Smooth muscle cell (in vitro differentiated cells): ENCODE measurements at regions not wholly inside any gene's neighbourhood (a gene's known extent, or its start where the extent isn't known, plus 50 kb on each side); places are given as distances from the start of the nearest gene placed in this dataset.

Experiments used
- DNase-seq: peaks from one replicate; lab custom pipeline; 2025; ENCODE audit not compliant: unreplicated experiment; lab: John Stamatoyannopoulos, UW
- H2AFZ ChIP-seq: fragments of 200-600 bp; sonication (generic); 2 replicates; pipeline ENCODE4 v1.6.0; 2016; ENCODE audit warnings: antibody characterized with exemption, low read depth, mild to moderate bottlenecking
- H3F3A ChIP-seq: fragments of 200-600 bp; sonication (generic); 2 replicates; pipeline ENCODE4 v1.6.0; 2017; ENCODE audit warnings: antibody characterized with exemption, low read depth
- H3K27ac ChIP-seq: fragments of 200-600 bp; sonication (generic); 2 replicates; pipeline ENCODE4 v1.5.1; 2016; ENCODE audit warnings: low read depth, mild to moderate bottlenecking
- H3K27me3 ChIP-seq: fragments of 200-600 bp; sonication (generic); 2 replicates; pipeline ENCODE4 v1.6.1; 2016; ENCODE audit warnings: low read depth, mild to moderate bottlenecking
- H3K36me3 ChIP-seq: fragments of 200-600 bp; sonication (generic); 2 replicates; pipeline ENCODE4 v1.5.1; 2016; ENCODE audit warnings: low read depth
- H3K4me1 ChIP-seq: fragments of 200-600 bp; sonication (generic); 2 replicates; pipeline ENCODE4 v1.5.1; 2016; ENCODE audit warnings: low read depth
- H3K4me2 ChIP-seq: fragments of 200-600 bp; sonication (generic); 2 replicates; pipeline ENCODE4 v1.6.0; 2016; ENCODE audit warnings: mild to moderate bottlenecking
- H3K4me3 ChIP-seq: fragments of 200-600 bp; sonication (generic); 2 replicates; pipeline ENCODE4 v1.5.1; 2016; ENCODE audit warnings: mild to moderate bottlenecking
- H3K79me2 ChIP-seq: fragments of 200-600 bp; sonication (generic); 2 replicates; pipeline ENCODE4 v1.6.0; 2016; ENCODE audit warnings: low read depth, mild to moderate bottlenecking
- H3K9ac ChIP-seq: fragments of 200-600 bp; sonication (generic); 2 replicates; pipeline ENCODE4 v1.6.0; 2016; ENCODE audit warnings: low read depth
- H3K9me3 ChIP-seq: fragments of 200-600 bp; sonication (generic); replicated peaks from 2 replicates; pipeline ENCODE4 v1.5.1; 2016; ENCODE audit warnings: low read depth
- H4K20me1 ChIP-seq: fragments of 200-600 bp; sonication (generic); 2 replicates; pipeline ENCODE4 v1.6.0; 2016; ENCODE audit warnings: low read depth
- WGBS: methylation state at CpG from one replicate; pipeline ENCODE4 v1.1.7; 2016; ENCODE audit warnings: low lambda C conversion rate; 5-methylcytosine and 5-hydroxymethylcytosine counted together
- TF ChIP-seq, protein P1 (sequence below): fragments of 200-600 bp; sonication (generic); IDR thresholded peaks from 2 replicates; pipeline ENCODE4 v1.5.1; 2017; ENCODE audit warnings: borderline replicate concordance, mild to moderate bottlenecking, antibody characterized with exemption; ENCODE audit not compliant: insufficient read depth, poor library complexity, severe bottlenecking

DNA sequence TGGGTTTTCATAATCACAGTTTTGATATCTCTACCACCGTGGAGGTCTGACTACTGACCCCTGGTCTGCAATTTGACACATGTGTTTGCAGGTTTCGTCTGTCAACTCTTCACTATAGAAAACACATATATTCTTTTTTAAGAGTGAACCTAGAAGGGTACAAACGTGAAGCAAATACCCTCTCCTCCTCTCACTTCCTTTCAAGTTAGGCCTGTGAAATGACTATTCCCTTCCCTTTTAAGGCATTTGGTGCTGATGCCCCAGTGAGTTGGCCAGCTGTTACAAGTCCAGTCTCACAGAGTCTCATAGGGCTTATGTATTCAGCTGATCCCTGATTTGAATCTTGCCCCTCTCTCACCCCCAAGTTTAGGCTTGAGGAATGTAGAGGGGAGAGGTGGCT lies 742.0 kb upstream of the IGFBP3 start:
- no peak overlapping the region for H3K4me2 ChIP-seq
- no peak overlapping the region for H3K27ac ChIP-seq
- no peaks in the 10 kb centered on the region for H3K27me3 ChIP-seq
- H3K9ac ChIP-seq = no peak overlapping the region
- no peaks in the 10 kb centered on the region for H4K20me1 ChIP-seq
- no peak overlapping the region for H3K4me3 ChIP-seq
- peaks cover 4% of the 10 kb centered on the region for H3K4me1 ChIP-seq
- TF ChIP-seq, protein P1, sequence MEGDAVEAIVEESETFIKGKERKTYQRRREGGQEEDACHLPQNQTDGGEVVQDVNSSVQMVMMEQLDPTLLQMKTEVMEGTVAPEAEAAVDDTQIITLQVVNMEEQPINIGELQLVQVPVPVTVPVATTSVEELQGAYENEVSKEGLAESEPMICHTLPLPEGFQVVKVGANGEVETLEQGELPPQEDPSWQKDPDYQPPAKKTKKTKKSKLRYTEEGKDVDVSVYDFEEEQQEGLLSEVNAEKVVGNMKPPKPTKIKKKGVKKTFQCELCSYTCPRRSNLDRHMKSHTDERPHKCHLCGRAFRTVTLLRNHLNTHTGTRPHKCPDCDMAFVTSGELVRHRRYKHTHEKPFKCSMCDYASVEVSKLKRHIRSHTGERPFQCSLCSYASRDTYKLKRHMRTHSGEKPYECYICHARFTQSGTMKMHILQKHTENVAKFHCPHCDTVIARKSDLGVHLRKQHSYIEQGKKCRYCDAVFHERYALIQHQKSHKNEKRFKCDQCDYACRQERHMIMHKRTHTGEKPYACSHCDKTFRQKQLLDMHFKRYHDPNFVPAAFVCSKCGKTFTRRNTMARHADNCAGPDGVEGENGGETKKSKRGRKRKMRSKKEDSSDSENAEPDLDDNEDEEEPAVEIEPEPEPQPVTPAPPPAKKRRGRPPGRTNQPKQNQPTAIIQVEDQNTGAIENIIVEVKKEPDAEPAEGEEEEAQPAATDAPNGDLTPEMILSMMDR = no peak
- no peak for DNase-seq
- H3K79me2 ChIP-seq = no peaks in the 10 kb centered on the region
- H3K9me3 ChIP-seq = peaks cover 3% of the 10 kb centered on the region
- H3K36me3 ChIP-seq = no peaks in the 10 kb centered on the region
- peaks cover 4% of the 10 kb centered on the region for H3F3A ChIP-seq
- no peak overlapping the region for H2AFZ ChIP-seq
- 60% methylated on average over 3 of the region's 3 CpGs for WGBS

DNA sequence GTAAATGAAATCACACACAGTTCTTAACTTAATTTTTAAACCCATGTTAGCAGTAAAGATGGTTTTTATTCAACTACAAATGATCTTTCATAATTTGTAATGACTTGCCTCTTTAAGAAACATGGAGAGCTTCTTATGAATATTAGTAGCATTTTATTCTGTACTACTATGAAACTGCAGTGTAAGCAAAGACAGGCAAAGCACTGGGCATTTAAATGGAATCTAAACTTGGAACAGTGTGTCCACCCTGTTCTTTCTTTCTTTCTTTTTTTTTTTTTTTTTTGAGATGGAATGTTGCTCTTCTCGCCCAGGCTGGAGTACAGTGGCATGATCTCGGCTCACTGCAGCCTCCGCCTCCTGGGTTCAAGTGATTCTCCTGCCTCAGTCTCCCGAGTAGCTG lies 740.4 kb upstream of the IGFBP3 start:
- H3K4me1 ChIP-seq = peaks cover 4% of the 10 kb centered on the region
- H3K27ac ChIP-seq = peak overlapping the region; percentile 62
- no peaks in the 10 kb centered on the region for H3K9me3 ChIP-seq
- no peaks in the 10 kb centered on the region for H3K27me3 ChIP-seq
- no peak overlapping the region for H3K9ac ChIP-seq
- no peak overlapping the region for H2AFZ ChIP-seq
- H3K4me2 ChIP-seq = no peak overlapping the region
- no peak overlapping the region for H3K4me3 ChIP-seq
- no peaks in the 10 kb centered on the region for H4K20me1 ChIP-seq
- TF ChIP-seq, protein P1 = no peak
- peaks cover 4% of the 10 kb centered on the region for H3F3A ChIP-seq
- WGBS = 74% methylated on average over 4 of the region's 4 CpGs
- H3K79me2 ChIP-seq = no peaks in the 10 kb centered on the region
- no peaks in the 10 kb centered on the region for H3K36me3 ChIP-seq
- no peak for DNase-seq

DNA sequence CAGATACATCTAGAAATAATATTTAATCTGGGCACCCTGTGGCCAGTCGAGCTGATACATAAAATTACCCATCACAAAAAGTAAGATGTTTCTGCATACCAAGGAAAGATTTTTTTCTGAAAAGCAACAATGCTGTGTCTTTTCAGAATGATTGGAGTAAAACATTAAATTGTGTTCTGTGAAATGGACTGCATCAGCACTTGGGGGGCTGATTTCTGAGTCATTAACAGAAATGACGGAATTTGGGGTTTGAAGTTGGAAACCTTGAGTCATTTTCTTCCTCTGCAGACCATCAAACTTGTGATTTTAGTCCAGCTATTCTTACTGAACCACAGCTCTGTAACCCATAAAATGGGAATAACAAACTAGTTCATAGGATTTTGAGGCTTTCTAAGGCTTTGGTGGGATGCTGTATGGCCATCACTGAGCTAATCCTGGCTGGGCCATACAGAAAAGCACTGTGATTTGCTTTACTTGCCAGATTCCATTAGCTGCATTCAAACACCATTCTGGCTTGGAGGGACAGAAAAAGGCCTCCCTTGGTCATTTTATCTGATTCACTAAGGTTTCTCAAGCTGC lies 739.4 kb upstream of the IGFBP3 start:
- H3K79me2 ChIP-seq = no peaks in the 10 kb centered on the region
- H4K20me1 ChIP-seq = no peaks in the 10 kb centered on the region
- no peaks in the 10 kb centered on the region for H3K27me3 ChIP-seq
- H3K27ac ChIP-seq = peak overlapping the region; percentile 62
- no peak overlapping the region for H3K9ac ChIP-seq
- peak overlapping the region; percentile 10 for H3K4me2 ChIP-seq
- 66% methylated on average over 2 of the region's 2 CpGs for WGBS
- H3F3A ChIP-seq = peaks cover 4% of the 10 kb centered on the region
- H3K4me1 ChIP-seq = peaks cover 4% of the 10 kb centered on the region
- H2AFZ ChIP-seq = no peak overlapping the region
- H3K9me3 ChIP-seq = no peaks in the 10 kb centered on the region
- H3K4me3 ChIP-seq = no peak overlapping the region
- no peaks in the 10 kb centered on the region for H3K36me3 ChIP-seq
- no peak for DNase-seq
- TF ChIP-seq, protein P1 = no peak

DNA sequence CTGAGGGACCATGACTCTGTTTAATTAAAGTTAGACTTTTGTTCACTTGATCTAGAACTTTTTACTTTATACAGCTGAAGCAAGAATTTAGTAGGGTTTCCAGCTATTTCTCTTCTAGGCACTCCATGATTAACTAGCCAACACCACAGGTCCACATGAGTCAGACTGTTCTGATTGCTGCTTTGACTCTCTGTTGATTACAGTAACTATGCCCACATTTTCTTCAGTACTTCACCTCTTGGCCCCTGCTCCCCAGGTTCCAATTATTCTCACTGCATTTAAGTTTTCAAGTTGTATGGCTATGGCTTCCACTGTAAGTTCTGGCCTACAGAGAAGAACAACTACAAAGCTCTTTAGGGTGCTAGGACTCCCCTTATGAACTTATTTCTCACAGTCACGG lies 737.2 kb upstream of the IGFBP3 start:
- H3K9ac ChIP-seq = no peak overlapping the region
- no peaks in the 10 kb centered on the region for H3K79me2 ChIP-seq
- no peak overlapping the region for H3K4me2 ChIP-seq
- peaks cover 4% of the 10 kb centered on the region for H3F3A ChIP-seq
- no peaks in the 10 kb centered on the region for H3K9me3 ChIP-seq
- no peak overlapping the region for H3K4me3 ChIP-seq
- no peak for DNase-seq
- H3K4me1 ChIP-seq = peaks cover 4% of the 10 kb centered on the region
- H3K36me3 ChIP-seq = no peaks in the 10 kb centered on the region
- no peak overlapping the region for H2AFZ ChIP-seq
- H3K27me3 ChIP-seq = no peaks in the 10 kb centered on the region
- no peak overlapping the region for H3K27ac ChIP-seq
- TF ChIP-seq, protein P1 = no peak
- 48% methylated on average over 1 of the region's 1 CpG for WGBS
- H4K20me1 ChIP-seq = no peaks in the 10 kb centered on the region
